ENCODE measurements at regions not wholly inside any gene's neighbourhood (a gene's known extent, or its start where the extent isn't known, plus 50 kb on each side); places are given as distances from the start of the nearest gene placed in this dataset.

GRCh38 chr3:132804498-132804897 is 82.3 kb upstream of the NPHP3 start:
- ChIA-PET POLR2A (no interaction called here), RAD21 (ENCODE audit: low non-redundant PET in 1 of 2, low total read pairs in 2 of 2, uncharacterized antibody in 2 of 2, unreplicated experiment in 2 of 2) (no interaction called here), CTCF (no interaction called here)
- Histone ChIP-seq H4K20me1 (ENCODE audit: insufficient read depth) (no peaks in the 10 kb centered on the region), H3K4me3 (replicated peaks in 1 of 2; ENCODE audit: low read depth in 1 of 2, low read length in 2 of 2) (no peak overlapping the region), H3K27ac (ENCODE audit: low read depth, low read length) (no peak overlapping the region), H3K79me2 (ENCODE audit: insufficient read depth, low read length) (no peaks in the 10 kb centered on the region), H3K9me3 (ENCODE audit: control insufficient read depth in 1 of 2, insufficient read depth in 1 of 2, low read depth in 1 of 2, low read length in 2 of 2) (no peaks in the 10 kb centered on the region), H3K4me1 (ENCODE audit: control insufficient read depth in 1 of 2, insufficient read depth in 2 of 2, low read length in 2 of 2) (no peaks in the 10 kb centered on the region), H2AFZ (ENCODE audit: low read depth, low read length, poor library complexity, severe bottlenecking) (no peak overlapping the region), H3K36me3 (ENCODE audit: control insufficient read depth in 1 of 2, insufficient read depth in 2 of 2, low read length in 2 of 2) (no peaks in the 10 kb centered on the region), H3K9me2 (ENCODE audit: insufficient read depth) (no peaks in the 10 kb centered on the region), H3K9ac (ENCODE audit: low read length) (no peak overlapping the region), H3K4me2 (ENCODE audit: low read length) (no peak overlapping the region), H3K27me3 (ENCODE audit: insufficient read depth, low read length) (0 out of 2 replicates have a peak, but pooled peaks cover 6% of the 10 kb centered on the region)
- ATAC-seq (no peak), DNase-seq (ENCODE audit: low read depth, low spot score) (no peak)
- BruUV-seq (replicated peaks), result no TSS peak
- intact Hi-C loops (cut with micrococcal nuclease), result loop anchor here (10.0 kb wide), 2 partner anchors 60 to 580 kb away; no protein-coding TSS in a partner anchor
- TF ChIP-seq SIN3A (IDR thresholded peaks at IDR 0.05; ENCODE audit: low read depth) (no peak), CBX3 (IDR thresholded peaks at IDR 0.05; ENCODE audit: low read depth) (no peak), POLR2AphosphoS5 (IDR thresholded peaks at IDR 0.05; ENCODE audit: low read depth, low read length) (no peak), ZFX (IDR thresholded peaks at IDR 0.05) (no peak), ELF1 (IDR thresholded peaks at IDR 0.05; ENCODE audit: borderline replicate concordance, low read depth) (no peak), YY1 (IDR thresholded peaks at IDR 0.05; ENCODE audit: extremely low read depth, insufficient replicate concordance, low read depth, low read length) (no peak), REST (IDR thresholded peaks at IDR 0.05; ENCODE audit: low read depth) (no peak), FOSL1 (IDR thresholded peaks at IDR 0.05; ENCODE audit: low read depth) (no peak), JUND (IDR thresholded peaks at IDR 0.05) (no peak), SP1 (IDR thresholded peaks at IDR 0.05; ENCODE audit: low read depth) (no peak), MAX (IDR thresholded peaks at IDR 0.05) (no peak), EZH2 (IDR thresholded peaks at IDR 0.05) (no peak), POLR2A (IDR thresholded peaks at IDR 0.05; ENCODE audit: borderline replicate concordance, extremely low read depth, insufficient read depth, insufficient read length) (no peak), EZH2phosphoT487 (IDR thresholded peaks at IDR 0.05; ENCODE audit: borderline replicate concordance) (no peak)
- TF ChIP-seq, protein P1, sequence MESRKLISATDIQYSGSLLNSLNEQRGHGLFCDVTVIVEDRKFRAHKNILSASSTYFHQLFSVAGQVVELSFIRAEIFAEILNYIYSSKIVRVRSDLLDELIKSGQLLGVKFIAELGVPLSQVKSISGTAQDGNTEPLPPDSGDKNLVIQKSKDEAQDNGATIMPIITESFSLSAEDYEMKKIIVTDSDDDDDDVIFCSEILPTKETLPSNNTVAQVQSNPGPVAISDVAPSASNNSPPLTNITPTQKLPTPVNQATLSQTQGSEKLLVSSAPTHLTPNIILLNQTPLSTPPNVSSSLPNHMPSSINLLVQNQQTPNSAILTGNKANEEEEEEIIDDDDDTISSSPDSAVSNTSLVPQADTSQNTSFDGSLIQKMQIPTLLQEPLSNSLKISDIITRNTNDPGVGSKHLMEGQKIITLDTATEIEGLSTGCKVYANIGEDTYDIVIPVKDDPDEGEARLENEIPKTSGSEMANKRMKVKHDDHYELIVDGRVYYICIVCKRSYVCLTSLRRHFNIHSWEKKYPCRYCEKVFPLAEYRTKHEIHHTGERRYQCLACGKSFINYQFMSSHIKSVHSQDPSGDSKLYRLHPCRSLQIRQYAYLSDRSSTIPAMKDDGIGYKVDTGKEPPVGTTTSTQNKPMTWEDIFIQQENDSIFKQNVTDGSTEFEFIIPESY (IDR thresholded peaks at IDR 0.05; ENCODE audit: extremely low read depth, insufficient replicate concordance, low read length), result no peak

Measured in HCT116 (cell line).